HEK293 (cell line): ENCODE measurements at regions not wholly inside any gene's neighbourhood (a gene's known extent, or its start where the extent isn't known, plus 50 kb on each side); places are given as distances from the start of the nearest gene placed in this dataset.

Experiments used
- CTCF ChIA-PET: fragments of 350-600 bp; formaldehyde crosslinking; extraction: SDS; loops from one replicate; lab custom pipeline; 2021; ENCODE audit warnings: antibody characterized with exemption; lab: Yijun Ruan, JAX
- POLR2A ChIA-PET: fragments of 300-600 bp; formaldehyde crosslinking; extraction: SDS; loops from one replicate; lab custom pipeline; 2020; ENCODE audit warnings: antibody characterized with exemption, inconsistent platforms; lab: Yijun Ruan, JAX
- H3K27ac ChIP-seq: fragments of 200-500 bp; sonication (Bioruptor generic); 2 replicates; pipeline ENCODE4 v1.5.1; 2014; ENCODE audit warnings: low read depth, low read length, control low read depth, inconsistent platforms; ENCODE audit errors: extremely low read depth
- H3K36me3 ChIP-seq, 2 experiments: fragments of 200-500 bp in 1 of 2; sonication (Bioruptor generic) in 1 of 2; 1 replicate in 1 of 2; 2 replicates in 1 of 2; pipeline ENCODE4 v1.5.1; 2014 to 2017; ENCODE audit warnings: inconsistent platforms in 2 of 2, low read length in 2 of 2; ENCODE audit not compliant: control insufficient read depth in 2 of 2, insufficient read depth in 1 of 2
- H3K4me1 ChIP-seq: fragments of 200-500 bp; sonication (Bioruptor generic); 2 replicates; pipeline ENCODE4 v1.5.1; 2014; ENCODE audit warnings: mild to moderate bottlenecking, low read length, inconsistent platforms; ENCODE audit not compliant: control insufficient read depth, insufficient read depth
- H3K4me3 ChIP-seq: 2 replicates; pipeline ENCODE4 v1.5.1; 2011; ENCODE audit warnings: low read depth, mild to moderate bottlenecking, control low read depth, low read length, moderate library complexity
- H3K9me3 ChIP-seq: fragments of 200-500 bp; sonication (Bioruptor generic); 2 replicates; pipeline ENCODE4 v1.5.1; 2014; ENCODE audit warnings: low read depth, low read length, inconsistent platforms; ENCODE audit not compliant: control insufficient read depth, insufficient read depth
- EGR2 ChIP-seq: fragments of 450-650 bp; formaldehyde crosslinking; IDR thresholded peaks from 2 replicates; pipeline ENCODE4 v1.5.1; 2016; ENCODE audit warnings: low read depth, missing biosample characterization, missing genetic modification characterization
- KLF7 ChIP-seq: fragments of 450-650 bp; formaldehyde crosslinking; IDR thresholded peaks from 2 replicates; pipeline ENCODE4 v1.5.1; 2016; ENCODE audit warnings: missing biosample characterization, missing genetic modification characterization, borderline replicate concordance
- PRDM2 ChIP-seq: fragments of 450-650 bp; formaldehyde crosslinking; IDR thresholded peaks from 2 replicates; pipeline ENCODE4 v1.5.1; 2016; ENCODE audit warnings: missing biosample characterization, missing genetic modification characterization, borderline replicate concordance
- PRDM6 ChIP-seq: fragments of 450-650 bp; formaldehyde crosslinking; IDR thresholded peaks from 2 replicates; pipeline ENCODE4 v1.5.1; 2017; ENCODE audit warnings: missing biosample characterization, missing genetic modification characterization
- TRIM28 ChIP-seq: IDR thresholded peaks from 2 replicates; pipeline ENCODE4 v1.6.1; 2011; ENCODE audit warnings: low read length, control low read depth, borderline replicate concordance
- ZNF121 ChIP-seq: fragments of 450-650 bp; formaldehyde crosslinking; IDR thresholded peaks from 2 replicates; pipeline ENCODE4 v1.5.1; 2016; ENCODE audit warnings: missing biosample characterization, missing genetic modification characterization
- ZNF155 ChIP-seq: fragments of 450-650 bp; formaldehyde crosslinking; IDR thresholded peaks from 2 replicates; pipeline ENCODE4 v1.5.1; 2016; ENCODE audit warnings: missing biosample characterization, missing genetic modification characterization
- ZNF202 ChIP-seq: fragments of 450-650 bp; formaldehyde crosslinking; IDR thresholded peaks from 2 replicates; pipeline ENCODE4 v1.5.1; 2016; ENCODE audit warnings: missing biosample characterization, missing genetic modification characterization, borderline replicate concordance
- ZNF214 ChIP-seq: fragments of 450-650 bp; formaldehyde crosslinking; IDR thresholded peaks from 2 replicates; pipeline ENCODE4 v1.5.1; 2017; ENCODE audit warnings: missing biosample characterization, mild to moderate bottlenecking, missing genetic modification characterization, borderline replicate concordance
- ZNF311 ChIP-seq: fragments of 450-650 bp; formaldehyde crosslinking; IDR thresholded peaks from 2 replicates; pipeline ENCODE4 v1.5.1; 2017; ENCODE audit warnings: missing biosample characterization, missing genetic modification characterization, borderline replicate concordance
- ZNF335 ChIP-seq: fragments of 450-650 bp; formaldehyde crosslinking; conservative IDR thresholded peaks from 2 replicates; pipeline ENCODE4 v1.5.1; 2016; ENCODE audit warnings: missing biosample characterization, missing genetic modification characterization
- ZNF37A ChIP-seq: fragments of 450-650 bp; IDR thresholded peaks from 2 replicates; pipeline ENCODE4 v1.5.1; 2018; ENCODE audit warnings: missing biosample characterization, missing genetic modification characterization
- ZNF610 ChIP-seq: fragments of 450-650 bp; formaldehyde crosslinking; IDR thresholded peaks from 2 replicates; pipeline ENCODE4 v1.5.1; 2016; ENCODE audit warnings: missing biosample characterization, missing genetic modification characterization, borderline replicate concordance
- ZNF707 ChIP-seq: fragments of 450-650 bp; formaldehyde crosslinking; IDR thresholded peaks from 2 replicates; pipeline ENCODE4 v1.5.1; 2016; ENCODE audit warnings: missing biosample characterization, missing genetic modification characterization
- ZSCAN30 ChIP-seq: fragments of 450-650 bp; IDR thresholded peaks from 2 replicates; pipeline ENCODE4 v1.5.1; 2018; ENCODE audit warnings: missing biosample characterization, mild to moderate bottlenecking, missing genetic modification characterization, moderate library complexity
- TF ChIP-seq, protein P1 (sequence below): fragments of 450-650 bp; formaldehyde crosslinking; IDR thresholded peaks from 2 replicates; pipeline ENCODE4 v1.5.1; 2016; ENCODE audit warnings: missing biosample characterization, missing genetic modification characterization

DNA sequence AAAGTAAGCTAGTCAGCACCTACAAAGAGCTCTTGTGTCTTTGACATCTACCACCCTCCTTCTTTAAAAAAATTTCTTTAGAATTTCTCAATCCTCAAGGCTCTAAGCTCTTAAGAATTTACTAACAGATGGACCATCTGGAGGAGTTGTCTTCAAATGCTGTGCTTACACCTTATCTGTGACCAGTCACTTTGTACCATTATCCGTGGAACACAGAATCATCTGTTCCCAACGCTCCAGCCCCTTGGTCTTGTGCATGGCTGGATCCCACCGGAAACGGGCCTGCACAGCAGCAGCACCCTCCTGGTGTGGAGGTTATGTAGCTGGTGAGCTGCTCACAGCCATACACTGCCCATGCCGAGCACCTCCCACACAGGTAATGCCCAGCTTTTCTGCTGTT, 89.0 kb downstream of the TBX19 start:
- no peaks in the 10 kb centered on the region for H3K36me3 ChIP-seq
- H3K27ac ChIP-seq = no peak overlapping the region
- no peaks in the 10 kb centered on the region for H3K9me3 ChIP-seq
- POLR2A ChIA-PET = no interaction called here
- no peaks in the 10 kb centered on the region for H3K4me1 ChIP-seq
- no peak for TF ChIP-seq KLF7 (tag by site-specific recombination)
- TF ChIP-seq ZNF214 (tag by site-specific recombination) = no peak
- no peak for TF ChIP-seq ZNF707
- no peak for TF ChIP-seq ZNF311 (tag by site-specific recombination)
- TF ChIP-seq, protein P1, sequence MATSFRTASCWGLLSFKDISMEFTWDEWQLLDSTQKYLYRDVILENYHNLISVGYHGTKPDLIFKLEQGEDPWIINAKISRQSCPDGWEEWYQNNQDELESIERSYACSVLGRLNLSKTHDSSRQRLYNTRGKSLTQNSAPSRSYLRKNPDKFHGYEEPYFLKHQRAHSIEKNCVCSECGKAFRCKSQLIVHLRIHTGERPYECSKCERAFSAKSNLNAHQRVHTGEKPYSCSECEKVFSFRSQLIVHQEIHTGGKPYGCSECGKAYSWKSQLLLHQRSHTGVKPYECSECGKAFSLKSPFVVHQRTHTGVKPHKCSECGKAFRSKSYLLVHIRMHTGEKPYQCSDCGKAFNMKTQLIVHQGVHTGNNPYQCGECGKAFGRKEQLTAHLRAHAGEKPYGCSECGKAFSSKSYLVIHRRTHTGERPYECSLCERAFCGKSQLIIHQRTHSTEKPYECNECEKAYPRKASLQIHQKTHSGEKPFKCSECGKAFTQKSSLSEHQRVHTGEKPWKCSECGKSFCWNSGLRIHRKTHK (tag by site-specific recombination) = no peak
- TF ChIP-seq ZNF37A (tag by site-specific recombination) = no peak
- TF ChIP-seq ZSCAN30 (tag by site-specific recombination) = no peak
- TF ChIP-seq ZNF121 (tag by site-specific recombination) = no peak
- TF ChIP-seq ZNF155 (tag by site-specific recombination) = no peak
- CTCF ChIA-PET = interaction anchor here (1.3 kb wide), 1 partner anchor 26 kb away, joined by 4 read pairs; no protein-coding TSS in a partner anchor
- no peak overlapping the region for H3K4me3 ChIP-seq

GRCh38 chr1:168368131-168368530, 87.5 kb downstream of the TBX19 start:
- Histone ChIP-seq H3K4me3 (no peak overlapping the region), H3K4me1 (no peaks in the 10 kb centered on the region), H3K36me3 (no peaks in the 10 kb centered on the region), H3K9me3 (no peaks in the 10 kb centered on the region), H3K27ac (no peak overlapping the region)
- TF ChIP-seq ZNF610 (tag by site-specific recombination) (no peak), PRDM6 (no peak), TRIM28 (no peak), ZNF202 (tag by site-specific recombination) (no peak), ZNF335 (tag by site-specific recombination) (no peak), EGR2 (tag by site-specific recombination) (no peak), PRDM2 (tag by site-specific recombination) (no peak)
- CTCF ChIA-PET = interaction anchor here (0.7 kb wide), 1 partner anchor 25 kb away, joined by 3 read pairs; no protein-coding TSS in a partner anchor
- POLR2A ChIA-PET = no interaction called here
